ENCODE measurements at regions not wholly inside any gene's neighbourhood (a gene's known extent, or its start where the extent isn't known, plus 50 kb on each side); places are given as distances from the start of the nearest gene placed in this dataset.
"Not testable (repeated sequence)": the region's sequence is repeated elsewhere in the genome, so short reads cannot be mapped to it uniquely, and the experiment has no call there.

GRCh38 chr11:134942681-134943080 is 530.6 kb upstream of the B3GAT1 start:
- no peak for ATAC-seq

GRCh38 chr11:134941936-134942600 is 530.0 kb upstream of the B3GAT1 start:
- ATAC-seq, result not testable (repeated sequence)

- no peak for ATAC-seq
These were observed 529.3 kb upstream of the B3GAT1 start for GRCh38 chr11:134941326-134941725.

- no peak for ATAC-seq
These were observed 528.5 kb upstream of the B3GAT1 start for GRCh38 chr11:134940441-134941126.

GRCh38 chr11:134939905-134940304 is 527.9 kb upstream of the B3GAT1 start:
- ATAC-seq, result no peak

DNA sequence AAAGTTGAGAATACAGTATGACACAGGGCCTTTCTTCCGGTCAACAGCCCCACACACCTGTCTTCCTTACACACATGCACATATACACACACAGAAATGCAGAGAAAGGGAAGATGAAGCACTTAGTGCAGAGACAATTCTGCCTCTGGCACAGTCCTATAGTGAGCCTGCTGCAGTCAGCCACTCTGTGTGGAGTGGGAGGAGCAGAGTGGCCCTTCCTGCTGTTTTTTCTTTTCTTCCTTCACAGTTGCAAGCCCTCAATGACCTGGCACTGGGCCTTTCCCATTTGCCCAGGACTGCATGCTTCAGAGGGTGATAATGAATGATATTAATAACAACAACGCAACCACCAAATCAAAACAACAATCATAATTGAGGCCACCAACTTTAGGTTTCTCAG is 527.0 kb upstream of the B3GAT1 start:
- ATAC-seq, result no peak

- ATAC-seq, result no peak
These were observed 526.2 kb upstream of the B3GAT1 start for GRCh38 chr11:134938212-134938611.

GRCh38 chr11:134937193-134937592 is 525.2 kb upstream of the B3GAT1 start:
- ATAC-seq, result not testable (repeated sequence)

DNA sequence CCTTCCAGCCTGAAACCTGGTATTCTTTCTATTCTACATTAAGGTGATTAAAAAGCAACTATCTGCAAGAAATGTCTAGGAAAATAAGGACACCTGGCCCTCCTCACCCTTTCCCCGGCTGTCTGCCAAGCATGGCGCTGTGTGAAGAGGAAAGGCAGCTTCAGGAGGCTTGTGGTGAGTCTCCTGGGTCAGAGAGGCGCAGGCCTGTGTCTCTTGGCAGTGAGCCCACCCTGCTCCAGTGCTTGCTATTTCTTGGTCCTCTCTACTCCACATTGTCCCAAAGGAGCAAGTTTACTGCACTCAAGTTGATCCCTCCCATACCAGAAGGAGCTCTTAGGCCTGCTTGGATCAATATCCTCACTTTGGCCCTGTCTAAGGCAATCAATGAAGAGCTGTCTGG is 520.7 kb upstream of the B3GAT1 start:
- ATAC-seq, result no peak

- no peak for ATAC-seq
These were observed 513.4 kb upstream of the B3GAT1 start for GRCh38 chr11:134925432-134925831.

- ATAC-seq, result no peak
These were observed 511.4 kb upstream of the B3GAT1 start for GRCh38 chr11:134923441-134923840.

GRCh38 chr11:134921938-134922337 is 509.9 kb upstream of the B3GAT1 start:
- ATAC-seq, result no peak

- no peak for ATAC-seq
These were observed 509.0 kb upstream of the B3GAT1 start for GRCh38 chr11:134920851-134921608.

GRCh38 chr11:134916421-134917213 is 504.6 kb upstream of the B3GAT1 start:
- no peak for ATAC-seq

- no peak for ATAC-seq
These were observed 503.8 kb upstream of the B3GAT1 start for GRCh38 chr11:134915881-134916280.

DNA sequence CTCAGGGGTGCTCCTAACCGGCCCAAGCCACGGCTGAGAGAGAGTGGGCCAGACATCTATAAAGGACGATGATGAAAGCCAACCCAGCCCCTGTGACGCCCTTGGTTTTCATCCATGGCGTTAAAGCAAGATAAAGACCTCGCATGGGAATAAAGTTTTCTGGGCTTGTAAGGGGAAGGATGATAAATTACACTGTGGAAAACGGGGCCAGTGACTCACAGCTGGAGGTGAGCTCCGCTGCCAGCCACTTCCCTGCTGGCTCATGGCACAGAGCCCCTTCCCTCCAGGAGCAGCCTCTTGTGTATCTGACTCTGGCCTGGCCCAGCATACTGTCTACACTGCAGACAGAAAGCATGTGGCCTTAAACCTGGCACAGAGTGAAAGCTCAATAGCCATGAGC is 503.2 kb upstream of the B3GAT1 start:
- ATAC-seq, result no peak

DNA sequence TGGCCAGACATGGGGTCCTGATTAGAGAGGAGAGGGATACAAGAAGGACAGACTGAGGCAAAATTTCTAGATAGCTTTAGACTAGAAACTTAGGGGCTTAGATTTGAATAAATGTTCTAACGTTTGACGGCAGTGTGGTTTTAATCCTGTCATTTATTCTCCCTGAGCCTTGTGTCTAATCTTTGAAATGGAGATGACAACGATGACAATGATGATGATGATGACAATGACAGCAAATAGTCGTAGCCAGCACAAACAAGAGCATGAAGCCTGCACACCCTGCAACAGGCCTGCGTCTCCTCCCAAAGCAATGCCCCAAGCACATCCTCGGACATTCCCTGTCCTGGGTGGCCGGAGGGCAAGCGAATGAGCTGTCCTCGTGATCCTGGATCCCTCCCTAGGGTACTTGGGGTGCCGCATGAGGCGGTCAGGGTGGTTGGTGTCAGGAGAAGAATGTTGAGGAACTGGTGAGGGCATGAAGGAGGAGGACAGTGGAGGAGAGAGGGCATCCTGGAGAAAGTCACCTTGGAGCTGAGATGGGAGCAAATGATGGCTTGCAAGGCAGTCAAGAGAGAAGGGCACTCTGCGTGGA is 502.1 kb upstream of the B3GAT1 start:
- ATAC-seq, result no peak

DNA sequence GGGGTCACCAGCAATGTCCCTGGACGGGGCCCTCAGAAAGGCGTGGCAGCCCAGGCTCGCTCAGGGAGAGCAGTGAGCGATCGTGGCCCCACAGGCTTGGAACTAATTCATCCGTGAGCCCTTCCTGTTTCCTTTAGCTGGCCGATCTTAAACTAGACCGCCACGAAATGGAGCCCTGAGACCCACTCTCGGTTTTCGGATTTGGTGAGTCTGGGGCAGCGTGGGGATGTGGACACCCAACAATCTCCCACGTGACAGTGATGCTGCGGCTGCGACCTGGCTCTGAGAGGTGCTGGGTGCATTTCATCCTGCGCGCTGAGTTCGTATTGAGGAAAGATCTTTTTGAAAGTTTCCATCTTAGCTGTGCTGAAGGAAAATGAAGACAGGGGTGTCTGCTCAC is 501.3 kb upstream of the B3GAT1 start:
- no peak for ATAC-seq

DNA sequence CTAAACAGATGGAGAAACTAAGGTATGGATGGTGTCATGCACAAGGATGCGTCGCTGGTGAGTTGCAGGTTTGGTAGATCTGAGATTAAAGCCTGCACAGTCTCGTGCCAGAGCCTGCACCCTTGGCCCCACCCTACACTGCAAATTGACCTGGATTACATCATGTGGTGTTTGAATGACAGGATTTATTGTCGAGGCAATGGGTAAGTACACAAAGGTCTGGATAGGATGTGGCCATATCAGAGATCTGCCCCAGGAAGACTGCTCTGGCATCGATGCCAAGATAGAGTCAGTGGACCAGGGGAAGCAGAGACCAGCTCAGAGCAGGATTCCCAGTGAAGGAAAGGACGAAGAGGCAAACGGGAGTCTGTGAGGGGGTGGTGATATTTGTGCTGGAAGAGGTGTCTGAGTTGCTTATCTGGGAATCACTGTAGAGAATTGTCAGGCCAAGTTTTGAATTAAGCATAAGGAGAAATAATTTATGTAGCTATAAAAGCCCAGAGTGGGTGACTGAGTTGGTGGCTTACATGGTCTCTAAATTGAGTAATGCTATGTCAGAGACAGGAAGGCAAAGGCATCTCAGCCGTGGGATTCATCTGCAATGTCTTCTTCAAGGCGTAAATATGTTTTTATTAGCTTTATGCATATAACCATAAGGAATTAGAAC is 499.6 kb upstream of the B3GAT1 start:
- no peak for ATAC-seq

GRCh38 chr11:134908583-134908982 is 496.5 kb upstream of the B3GAT1 start:
- ATAC-seq, result no peak

GRCh38 chr11:134907636-134908035 is 495.6 kb upstream of the B3GAT1 start:
- no peak for ATAC-seq

DNA sequence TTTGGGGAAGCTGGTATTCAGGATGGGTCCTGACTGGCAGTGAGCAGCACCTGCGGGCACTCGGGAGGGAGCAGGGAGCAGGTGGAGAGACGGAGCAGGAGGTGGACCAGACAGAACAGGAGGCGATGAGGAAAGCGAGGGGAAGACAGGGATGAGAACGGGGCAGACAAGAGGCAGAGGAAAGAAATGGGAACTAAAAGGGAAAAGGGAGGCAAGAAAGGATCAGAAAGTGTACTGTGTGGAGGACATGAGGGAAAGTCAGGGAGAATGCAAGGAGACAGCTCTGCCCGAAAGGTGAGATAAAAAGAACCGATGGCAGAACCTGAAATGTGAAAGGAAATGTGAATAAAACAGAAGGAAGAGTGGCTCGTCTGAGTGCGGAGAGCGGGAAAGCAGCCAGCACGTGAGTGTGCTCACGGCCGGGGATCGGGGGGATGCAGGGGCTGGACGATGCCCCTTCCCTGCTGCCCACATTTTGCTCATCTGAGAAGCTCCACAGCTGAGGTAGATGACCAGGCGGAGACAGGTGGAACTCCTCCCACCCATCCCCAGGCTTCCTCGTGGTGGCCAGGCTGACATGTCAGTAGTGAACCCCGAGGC is 494.4 kb upstream of the B3GAT1 start:
- ATAC-seq, result no peak

Data from activated CD4-positive, CD25-positive, alpha-beta regulatory T cell treated with anti-CD3 and anti-CD28 coated beads, Interleukin-2, amount 50 U/mL, for 24 hours (primary cell).